ENCODE measurements at regions not wholly inside any gene's neighbourhood (a gene's known extent, or its start where the extent isn't known, plus 50 kb on each side); places are given as distances from the start of the nearest gene placed in this dataset.

GRCh38 chr11:45071232-45071631 lies 75.2 kb upstream of the PRDM11 start:
- no peak for DNase-seq

- DNase-seq = no peak
Observed at GRCh38 chr11:45073685-45074141, 72.7 kb upstream of the PRDM11 start.

DNA sequence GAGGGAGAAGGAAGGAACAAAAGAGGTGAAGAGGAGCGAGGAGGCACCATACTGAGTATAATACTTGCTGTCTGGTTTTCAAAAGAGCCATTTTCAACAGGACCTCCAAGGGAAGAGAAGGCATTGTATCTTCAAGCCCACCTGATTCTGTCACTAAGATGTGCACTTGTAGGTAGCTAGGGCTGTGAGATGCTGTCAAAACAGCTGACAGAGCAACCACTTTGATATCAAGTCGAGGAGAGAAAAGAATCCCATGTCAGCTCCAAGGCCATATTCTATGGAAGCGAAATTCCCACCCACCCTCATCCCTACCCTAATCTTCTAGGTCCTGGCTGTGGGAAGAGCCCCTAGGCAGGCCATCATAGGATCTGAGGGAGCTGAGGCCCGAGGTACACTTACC lies 70.9 kb upstream of the PRDM11 start:
- DNase-seq = no peak

- DNase-seq = no peak
Observed at GRCh38 chr11:45075952-45076351, 70.5 kb upstream of the PRDM11 start.

DNA sequence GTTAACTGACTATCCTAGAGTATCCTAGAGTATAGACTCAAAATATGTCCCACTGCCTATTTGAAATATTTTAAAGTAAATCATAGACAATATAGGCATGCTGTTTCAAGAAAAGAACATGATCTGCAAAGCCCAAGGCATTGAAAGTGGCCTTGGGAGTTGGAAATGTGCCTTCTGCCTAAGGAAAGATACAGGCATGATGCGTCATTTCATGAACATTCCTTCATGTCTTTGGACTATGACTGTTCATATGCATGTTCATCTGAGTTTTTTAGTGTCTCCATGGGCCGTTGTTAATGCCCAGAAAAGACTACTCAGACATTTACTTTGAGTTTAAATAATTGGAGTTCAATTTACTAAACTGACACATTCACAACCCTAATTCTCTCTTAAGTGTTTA lies 69.7 kb upstream of the PRDM11 start:
- no peak for DNase-seq

- no peak for DNase-seq
Observed at GRCh38 chr11:45078236-45079074, 68.0 kb upstream of the PRDM11 start.

GRCh38 chr11:45079075-45079444 lies 67.4 kb upstream of the PRDM11 start:
- DNase-seq = no peak

DNA sequence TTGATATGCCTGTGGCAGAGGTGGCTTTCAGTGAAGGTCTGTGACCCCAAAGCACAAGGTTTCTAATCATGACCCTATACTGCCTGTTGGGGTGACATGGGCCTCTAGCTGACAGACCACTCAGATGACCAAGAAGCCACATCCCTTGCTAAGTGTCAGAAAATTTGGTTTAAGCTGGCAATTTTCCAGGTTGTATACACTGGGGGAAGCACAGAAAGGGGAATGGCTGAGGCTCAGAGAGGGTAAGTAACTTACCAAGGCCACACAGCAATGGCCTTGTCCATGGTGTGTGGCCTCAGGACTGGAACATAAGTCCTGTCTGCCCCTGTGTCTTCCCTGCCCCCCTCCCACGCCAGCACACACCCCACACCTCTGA lies 66.9 kb upstream of the PRDM11 start:
- DNase-seq = no peak

GRCh38 chr11:45079943-45080719 lies 66.3 kb upstream of the PRDM11 start:
- DNase-seq = no peak

DNA sequence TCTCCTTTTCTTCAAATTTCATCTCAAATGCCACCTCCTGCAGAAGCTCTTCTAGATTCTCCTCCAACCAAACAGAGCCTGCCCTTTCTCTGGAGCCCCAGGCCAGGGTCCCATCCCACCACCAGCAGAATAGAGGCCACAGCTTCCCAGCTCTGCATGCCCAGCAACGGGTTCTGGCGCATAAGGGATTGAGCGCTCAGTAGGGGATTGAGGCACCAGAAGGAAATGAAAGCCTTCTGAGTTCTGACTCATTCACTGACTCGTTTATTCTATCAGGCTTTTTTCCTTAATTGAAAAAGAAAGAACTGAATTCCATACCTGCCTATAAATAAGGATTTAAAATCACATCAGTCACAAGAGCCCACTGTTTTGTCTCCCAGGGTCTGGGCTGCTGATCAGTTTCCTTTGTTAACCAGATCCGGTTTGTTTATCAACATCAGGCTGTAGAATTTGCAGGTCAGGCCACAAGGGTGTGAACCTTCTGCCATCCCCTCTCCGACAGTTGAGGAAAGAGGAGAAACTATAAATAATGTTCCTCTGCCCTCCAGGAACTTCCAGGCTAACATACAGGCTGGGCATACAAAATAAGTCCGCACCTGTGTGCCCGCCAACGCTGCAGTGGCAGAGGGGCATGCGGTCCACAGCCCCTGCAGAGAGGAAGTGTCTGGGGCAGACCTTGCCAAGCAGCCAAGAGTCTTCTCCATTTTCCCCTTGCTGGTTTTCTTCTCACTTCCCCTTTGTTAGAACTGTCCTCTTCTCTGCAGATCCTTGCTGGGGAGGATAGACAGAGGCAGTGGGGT lies 63.5 kb upstream of the PRDM11 start:
- no peak for DNase-seq

GRCh38 chr11:45083544-45084087 lies 62.8 kb upstream of the PRDM11 start:
- no peak for DNase-seq

DNA sequence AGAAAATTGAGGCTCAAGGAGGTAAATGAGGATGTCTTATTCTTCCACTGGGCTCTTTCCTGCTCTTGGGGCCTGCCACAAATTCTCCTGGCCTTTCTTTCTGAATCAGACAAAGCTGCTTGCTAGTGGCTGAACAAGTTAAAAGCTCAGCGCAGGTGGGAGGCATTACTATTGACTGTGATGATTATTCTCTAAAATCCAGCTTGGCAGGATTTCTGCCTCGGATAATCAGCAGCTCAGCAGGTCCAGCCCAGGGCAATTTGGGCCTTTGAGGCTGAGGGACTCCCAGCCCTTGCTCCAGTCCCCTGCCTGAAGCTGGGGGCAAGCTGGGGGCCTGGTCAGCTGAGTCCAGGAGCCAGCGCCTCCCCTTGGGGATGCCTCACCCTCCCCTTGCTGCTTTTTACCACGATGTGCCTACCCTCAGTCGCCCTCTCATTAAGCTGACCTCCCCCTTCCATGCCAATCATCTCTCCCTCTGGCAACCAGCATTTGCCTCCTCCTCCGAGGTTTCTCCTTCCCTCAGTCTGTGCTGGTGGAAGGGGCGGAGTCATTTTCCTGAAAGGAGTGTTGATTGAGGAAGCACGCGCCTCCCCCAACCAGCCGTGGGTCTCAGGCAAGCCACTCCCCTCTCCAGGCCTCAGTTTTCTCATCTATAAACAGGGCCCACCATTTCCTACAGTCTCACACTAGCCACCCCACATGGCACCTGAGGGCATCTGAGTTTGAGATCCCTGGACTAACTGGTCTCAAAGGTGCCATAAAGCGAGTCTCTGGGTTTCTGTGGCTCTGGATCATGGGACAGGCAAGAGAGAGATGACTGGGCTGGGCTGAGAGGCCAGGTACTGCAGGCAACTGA lies 60.6 kb upstream of the PRDM11 start:
- DNase-seq = no peak

GRCh38 chr11:45086526-45086925 lies 59.9 kb upstream of the PRDM11 start:
- no peak for DNase-seq

GRCh38 chr11:45087086-45087899 lies 59.1 kb upstream of the PRDM11 start:
- no peak for DNase-seq

DNA sequence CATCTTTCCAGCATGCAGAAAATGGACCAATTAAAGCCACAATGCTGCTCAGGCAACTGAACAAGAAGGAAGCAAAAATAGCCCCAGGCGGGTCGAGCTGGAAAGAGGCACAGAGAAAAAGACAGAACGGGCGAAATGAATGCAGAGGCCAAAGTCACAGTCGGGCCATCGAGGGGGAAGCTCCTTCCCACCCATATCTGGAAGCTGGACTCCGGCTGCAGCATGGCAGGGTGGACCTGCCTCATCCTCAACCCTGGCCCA lies 58.6 kb upstream of the PRDM11 start:
- no peak for DNase-seq

DNA sequence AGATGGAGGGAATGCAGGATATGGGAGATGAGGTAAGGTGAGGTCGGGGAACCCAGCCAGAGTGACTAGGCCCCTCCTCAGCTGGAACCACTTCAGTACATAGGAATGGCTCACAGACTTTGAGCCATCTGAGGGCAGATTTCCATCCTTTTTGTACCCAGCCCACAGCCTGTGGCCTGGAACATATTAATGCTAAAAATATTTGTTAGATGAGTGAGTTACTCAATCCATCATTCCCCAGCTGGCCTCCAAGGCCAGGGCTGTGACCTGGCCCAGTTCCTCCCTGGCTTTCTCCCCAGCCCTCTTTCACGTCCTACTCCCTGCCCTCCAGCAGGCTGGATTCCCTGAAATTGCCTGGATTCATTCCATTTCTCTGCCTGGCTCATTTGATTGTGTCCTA lies 57.2 kb upstream of the PRDM11 start:
- no peak for DNase-seq

DNA sequence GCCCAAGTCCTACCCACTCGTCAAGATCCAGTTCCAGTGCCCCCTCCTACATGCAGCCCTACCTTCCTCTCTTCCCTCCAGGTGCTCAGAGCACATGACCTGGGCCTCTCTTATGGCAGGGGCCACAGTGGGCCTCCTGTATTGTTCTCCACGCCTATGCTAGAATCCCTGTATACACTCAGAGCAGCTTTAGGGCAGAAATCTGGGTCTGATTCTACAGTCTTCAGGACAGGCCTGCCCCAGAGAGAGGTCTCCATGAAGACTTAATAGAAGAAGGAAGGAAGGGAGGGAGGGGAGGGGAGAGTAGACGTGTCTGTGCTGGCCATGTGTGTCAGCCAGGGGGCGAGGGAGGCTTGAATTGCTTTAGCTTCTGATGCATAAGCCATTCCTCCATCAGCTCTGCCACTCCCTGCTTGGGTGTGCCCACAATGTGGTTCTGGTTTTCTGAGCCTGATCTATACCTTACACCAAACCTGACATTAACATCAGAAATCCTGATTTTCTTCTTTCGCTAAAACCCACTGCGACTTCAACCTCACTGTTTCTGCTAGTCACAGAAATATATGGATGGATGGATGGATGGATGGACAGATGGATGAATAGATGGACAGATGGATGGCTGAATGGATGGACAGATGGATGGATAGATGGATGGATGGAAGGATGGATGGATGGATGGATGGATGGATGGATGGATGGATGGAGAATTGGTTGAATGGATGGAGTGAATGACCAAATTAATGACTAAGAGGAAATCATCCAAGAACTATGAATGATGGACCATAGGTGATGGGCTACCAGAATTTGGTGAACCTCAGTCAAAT lies 56.6 kb upstream of the PRDM11 start:
- no peak for DNase-seq

- no peak for DNase-seq
Observed at GRCh38 chr11:45090607-45091006, 55.8 kb upstream of the PRDM11 start.

- no peak for DNase-seq
Observed at GRCh38 chr11:45091563-45092403, 54.7 kb upstream of the PRDM11 start.

DNA sequence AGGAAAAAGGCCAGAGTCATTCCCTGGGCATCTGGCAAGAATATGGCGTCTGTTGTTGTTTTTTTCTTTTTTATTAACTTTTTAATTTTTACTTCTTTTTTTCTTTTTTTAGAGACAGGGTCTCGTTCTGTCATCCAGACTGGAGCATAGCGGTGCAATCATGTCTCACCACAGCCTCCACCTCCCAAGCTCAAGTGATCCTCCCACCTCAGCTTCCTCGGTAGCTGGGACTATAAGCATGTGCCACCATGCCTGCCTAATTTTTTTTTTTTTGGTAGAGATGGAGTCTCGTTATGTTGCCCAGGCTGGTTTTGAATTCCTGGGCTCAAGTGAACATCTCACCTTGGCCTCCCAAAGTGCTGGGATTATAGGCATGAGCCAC lies 54.0 kb upstream of the PRDM11 start:
- DNase-seq = no peak
